Neuron (in vitro differentiated cells): ENCODE measurements at regions not wholly inside any gene's neighbourhood (a gene's known extent, or its start where the extent isn't known, plus 50 kb on each side); places are given as distances from the start of the nearest gene placed in this dataset.
"Not testable (repeated sequence)": the region's sequence is repeated elsewhere in the genome, so short reads cannot be mapped to it uniquely, and the experiment has no call there.

Experiments
- H2AFZ ChIP-seq: one replicate; pipeline ENCODE4 v1.6.1; 2013; ENCODE audit warnings: low read depth, mild to moderate bottlenecking, inconsistent platforms, low read length, moderate library complexity
- H3K27me3 ChIP-seq: one replicate; pipeline ENCODE4 v1.6.1; 2013; ENCODE audit warnings: low read length; ENCODE audit not compliant: insufficient read depth
- H3K36me3 ChIP-seq: one replicate; pipeline ENCODE4 v1.6.1; 2013; ENCODE audit warnings: low read length; ENCODE audit not compliant: insufficient read depth
- H3K4me1 ChIP-seq: one replicate; pipeline ENCODE4 v1.6.1; 2013; ENCODE audit warnings: low read length; ENCODE audit not compliant: insufficient read depth
- H3K4me3 ChIP-seq: 2 replicates; pipeline ENCODE4 v1.5.1; 2013; ENCODE audit warnings: mild to moderate bottlenecking, low read length, moderate library complexity
- H3K9me3 ChIP-seq: one replicate; pipeline ENCODE4 v1.6.1; 2013; ENCODE audit warnings: low read length

DNA sequence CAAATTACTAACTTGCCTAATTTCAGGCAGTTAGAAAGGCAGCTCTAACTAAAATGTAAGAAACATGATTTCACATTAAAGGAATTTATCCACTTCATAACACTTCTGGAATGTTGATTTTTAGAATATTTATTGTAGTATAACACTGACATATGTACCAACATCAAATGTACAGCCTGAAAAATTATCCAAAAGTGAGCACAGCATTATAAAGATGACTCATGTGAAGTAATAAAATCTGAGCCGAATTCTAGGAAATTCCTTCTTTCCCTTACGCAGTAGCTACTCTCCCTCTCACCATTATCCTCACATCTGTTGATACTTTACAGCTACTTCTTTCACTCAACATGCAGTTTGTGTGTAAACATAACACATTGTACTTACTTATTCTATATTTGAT lies 610.6 kb downstream of the ZWINT start:
- no peaks in the 10 kb centered on the region for H3K36me3 ChIP-seq
- H2AFZ ChIP-seq, result no peak overlapping the region
- H3K9me3 ChIP-seq, result no peaks in the 10 kb centered on the region
- peaks cover 5% of the 10 kb centered on the region for H3K4me1 ChIP-seq
- H3K4me3 ChIP-seq, result no peak overlapping the region
- no peaks in the 10 kb centered on the region for H3K27me3 ChIP-seq

GRCh38 chr10:55747244-55747643 lies 613.8 kb downstream of the ZWINT start:
- Histone ChIP-seq H3K4me1 (peaks cover 5% of the 10 kb centered on the region), H3K27me3 (no peaks in the 10 kb centered on the region), H3K36me3 (no peaks in the 10 kb centered on the region), H3K9me3 (no peaks in the 10 kb centered on the region), H3K4me3 (no peak overlapping the region), H2AFZ (no peak overlapping the region)

DNA sequence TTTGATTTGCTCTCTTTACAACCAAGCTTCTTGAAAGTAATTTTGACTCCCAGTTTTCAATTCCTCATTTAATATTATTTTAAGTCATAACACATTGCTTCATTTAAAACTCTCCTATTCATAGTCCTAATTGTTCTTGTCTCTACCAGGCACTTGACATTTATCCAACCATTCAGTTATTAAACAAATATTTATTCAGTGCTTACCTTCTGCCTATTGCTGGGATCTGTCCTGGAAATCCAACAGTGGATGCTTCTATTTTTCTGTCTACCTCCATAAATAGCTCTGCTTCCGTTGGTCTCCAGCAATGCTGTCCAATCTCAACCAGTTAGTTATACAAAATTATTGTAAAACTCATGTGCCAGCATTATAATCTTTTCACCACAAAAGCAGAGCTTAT lies 615.1 kb downstream of the ZWINT start:
- Histone ChIP-seq H3K4me1 (peaks cover 5% of the 10 kb centered on the region), H3K36me3 (no peaks in the 10 kb centered on the region), H3K27me3 (no peaks in the 10 kb centered on the region), H3K9me3 (no peaks in the 10 kb centered on the region), H2AFZ (no peak overlapping the region), H3K4me3 (no peak overlapping the region)

GRCh38 chr10:55742487-55742886 lies 618.6 kb downstream of the ZWINT start:
- Histone ChIP-seq H3K27me3 (no peaks in the 10 kb centered on the region), H3K4me3 (no peak overlapping the region), H3K36me3 (no peaks in the 10 kb centered on the region), H2AFZ (no peak overlapping the region), H3K9me3 (no peaks in the 10 kb centered on the region), H3K4me1 (peaks cover 5% of the 10 kb centered on the region)

- H2AFZ ChIP-seq, H3K36me3 ChIP-seq: not testable (repeated sequence)
Observed at GRCh38 chr10:55740767-55741166, 620.3 kb downstream of the ZWINT start.

DNA sequence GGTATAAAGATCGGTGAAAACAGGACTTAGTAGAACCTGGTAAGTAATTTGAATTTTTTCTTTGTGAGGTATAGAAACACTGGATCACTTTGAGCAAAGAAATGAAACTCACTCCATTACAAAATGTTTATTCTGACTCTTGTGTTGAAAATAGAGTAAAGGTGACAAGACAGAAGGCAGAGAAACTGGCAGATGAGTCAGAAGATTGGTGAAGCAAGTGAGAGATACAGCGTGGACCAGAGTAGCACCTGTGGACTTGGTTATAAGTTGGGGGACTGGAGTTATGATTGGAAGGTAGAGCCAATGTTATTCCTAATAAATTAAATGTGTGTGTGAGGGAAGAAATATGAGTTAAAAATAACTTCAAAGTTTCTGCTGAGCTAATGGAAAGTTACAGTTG lies 620.9 kb downstream of the ZWINT start:
- H2AFZ ChIP-seq, result no peak overlapping the region
- no peaks in the 10 kb centered on the region for H3K36me3 ChIP-seq
- no peak overlapping the region for H3K4me3 ChIP-seq
- no peaks in the 10 kb centered on the region for H3K27me3 ChIP-seq
- no peaks in the 10 kb centered on the region for H3K9me3 ChIP-seq
- H3K4me1 ChIP-seq, result no peaks in the 10 kb centered on the region

More at GRCh38 chr10:55740767-55741166, 620.3 kb downstream of the ZWINT start:
- not testable (repeated sequence) for H3K9me3 ChIP-seq, H3K4me1 ChIP-seq, H3K4me3 ChIP-seq, H3K27me3 ChIP-seq

GRCh38 chr10:55734112-55734511 lies 626.9 kb downstream of the ZWINT start:
- H3K36me3 ChIP-seq, result no peaks in the 10 kb centered on the region
- no peaks in the 10 kb centered on the region for H3K4me1 ChIP-seq
- H3K27me3 ChIP-seq, result no peaks in the 10 kb centered on the region
- H3K9me3 ChIP-seq, result no peaks in the 10 kb centered on the region
- no peak overlapping the region for H3K4me3 ChIP-seq
- H2AFZ ChIP-seq, result no peak overlapping the region

- H3K9me3 ChIP-seq, result no peaks in the 10 kb centered on the region
- no peaks in the 10 kb centered on the region for H3K27me3 ChIP-seq
- H3K36me3 ChIP-seq, result no peaks in the 10 kb centered on the region
- no peak overlapping the region for H2AFZ ChIP-seq
- H3K4me3 ChIP-seq, result no peak overlapping the region
- H3K4me1 ChIP-seq, result no peaks in the 10 kb centered on the region
Observed at GRCh38 chr10:55704950-55705349, 656.1 kb downstream of the ZWINT start.

DNA sequence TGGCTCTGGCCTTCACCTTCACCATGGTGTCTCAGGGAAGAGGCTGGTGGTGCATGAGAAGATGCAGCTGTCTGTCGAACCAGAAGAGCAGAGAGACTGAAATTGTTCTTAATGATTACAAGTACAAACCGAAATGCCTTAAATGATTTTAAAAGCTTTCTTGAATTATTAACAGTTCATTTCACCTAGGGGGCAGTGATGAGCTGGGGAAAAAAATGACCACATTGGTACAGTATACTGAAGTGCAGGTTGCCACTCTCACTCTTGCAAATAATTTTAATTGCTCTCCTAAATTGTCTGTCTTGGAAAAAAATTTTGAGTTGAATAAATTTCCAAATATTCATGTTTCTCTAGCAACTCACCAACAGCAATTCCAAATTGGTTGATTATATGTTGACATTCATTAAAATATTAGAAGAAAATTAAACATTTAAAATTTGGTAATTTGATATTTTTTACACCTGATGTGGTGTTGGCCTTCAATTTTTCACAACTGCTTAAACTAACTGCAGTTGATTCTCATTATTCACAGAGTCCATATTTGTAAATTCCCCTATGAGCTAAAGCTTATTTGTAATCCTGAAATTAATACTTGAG lies 692.6 kb downstream of the ZWINT start:
- Histone ChIP-seq H3K27me3 (no peaks in the 10 kb centered on the region), H3K36me3 (no peaks in the 10 kb centered on the region), H3K9me3 (no peaks in the 10 kb centered on the region), H2AFZ (no peak overlapping the region), H3K4me3 (no peak overlapping the region), H3K4me1 (no peaks in the 10 kb centered on the region)

DNA sequence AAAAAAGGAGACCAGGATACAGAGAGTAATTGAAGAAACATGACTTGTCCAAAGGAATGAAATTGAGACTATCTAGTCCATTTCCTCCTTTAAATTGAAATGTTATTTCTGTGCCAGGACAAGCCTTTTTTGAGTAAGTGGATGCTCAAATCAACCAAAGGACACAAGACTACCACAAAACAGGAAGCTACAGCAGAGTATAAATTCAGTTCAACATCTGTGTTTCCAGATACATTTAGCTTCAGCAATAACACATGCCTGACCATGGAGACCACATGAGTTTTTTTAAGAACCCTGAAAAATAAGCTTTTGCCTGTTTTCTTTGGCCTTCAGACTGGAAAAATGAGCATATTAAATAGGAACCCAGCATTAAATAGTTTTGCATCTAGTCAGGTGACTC lies 707.5 kb downstream of the ZWINT start:
- H3K4me3 ChIP-seq, result no peak overlapping the region

GRCh38 chr10:55641601-55642000 lies 719.5 kb downstream of the ZWINT start:
- no peak overlapping the region for H2AFZ ChIP-seq
- no peaks in the 10 kb centered on the region for H3K4me1 ChIP-seq
- H3K36me3 ChIP-seq, result no peaks in the 10 kb centered on the region
- H3K4me3 ChIP-seq, result no peak overlapping the region
- no peaks in the 10 kb centered on the region for H3K27me3 ChIP-seq
- no peaks in the 10 kb centered on the region for H3K9me3 ChIP-seq

More for the DNA sequence above, 707.5 kb downstream of the ZWINT start:
- no peaks in the 10 kb centered on the region for H3K27me3 ChIP-seq
- no peaks in the 10 kb centered on the region for H3K9me3 ChIP-seq
- H2AFZ ChIP-seq, result no peak overlapping the region
- no peaks in the 10 kb centered on the region for H3K36me3 ChIP-seq
- no peaks in the 10 kb centered on the region for H3K4me1 ChIP-seq

DNA sequence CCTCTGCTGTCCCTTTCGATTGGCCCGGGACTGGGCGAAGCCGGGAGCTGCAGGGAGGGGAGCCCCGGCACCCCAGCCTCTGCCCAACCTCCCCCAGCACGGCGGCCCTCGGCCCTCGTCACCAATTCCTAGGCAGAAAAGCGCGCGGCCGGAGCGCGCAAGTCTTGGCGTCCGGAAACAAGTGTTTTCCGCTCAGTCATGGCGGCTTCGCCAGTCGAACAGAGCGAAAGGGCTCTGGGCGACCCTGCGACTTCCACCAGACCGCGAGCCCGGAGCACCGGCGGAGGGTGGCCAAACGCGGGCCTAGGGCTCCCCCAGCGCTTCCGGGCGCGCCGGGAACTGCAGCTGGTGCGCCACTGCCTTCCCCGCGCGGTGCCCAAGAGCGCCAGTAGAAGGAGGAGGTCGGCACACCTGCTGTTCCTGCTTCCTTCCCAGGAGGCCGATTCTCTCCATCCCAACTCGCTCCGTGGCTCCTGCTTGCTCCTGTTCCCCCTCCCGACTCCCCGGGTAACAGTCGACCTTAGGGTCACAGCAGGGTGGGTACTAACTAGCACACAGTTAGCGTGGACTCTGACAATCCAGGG lies 729.9 kb downstream of the ZWINT start:
- peaks cover 3% of the 10 kb centered on the region for H3K27me3 ChIP-seq

DNA sequence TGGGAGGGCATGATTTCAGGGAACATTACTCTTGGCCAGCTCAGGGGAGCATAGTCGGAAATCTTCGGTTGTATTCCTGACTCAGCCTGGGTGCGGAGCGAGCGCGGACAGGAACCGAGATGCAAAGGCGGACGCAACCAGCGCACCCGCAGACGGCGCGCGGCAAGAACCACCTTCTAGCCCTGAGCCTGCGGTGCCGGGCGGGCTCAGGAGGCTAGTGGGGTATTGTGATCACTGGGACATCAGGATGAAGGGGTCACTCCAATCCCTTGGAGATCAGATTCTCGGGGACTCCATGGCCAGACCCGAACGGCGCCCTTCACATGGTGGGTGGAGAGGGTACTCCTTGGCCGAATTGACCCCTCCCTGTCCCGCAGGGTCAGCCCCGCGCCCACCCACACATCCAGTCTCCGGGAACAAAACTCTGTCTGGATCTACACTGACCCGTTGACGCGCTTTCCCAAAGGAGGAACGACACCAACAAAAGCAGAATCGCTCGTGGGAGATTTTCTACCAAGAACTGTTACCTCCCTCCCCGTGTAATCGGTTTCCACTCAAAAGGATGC lies 730.5 kb downstream of the ZWINT start:
- Histone ChIP-seq H3K36me3 (no peaks in the 10 kb centered on the region), H3K4me3 (peak overlapping the region; percentile 64), H3K4me1 (peaks cover 11% of the 10 kb centered on the region), H3K27me3 (peaks cover 7% of the 10 kb centered on the region), H3K9me3 (no peaks in the 10 kb centered on the region), H2AFZ (peak overlapping the region; percentile 93)

More for the DNA sequence above, 729.9 kb downstream of the ZWINT start:
- Histone ChIP-seq H3K4me3 (peak overlapping the region; percentile 64), H2AFZ (peak overlapping the region; percentile 93), H3K4me1 (peaks cover 11% of the 10 kb centered on the region), H3K36me3 (no peaks in the 10 kb centered on the region), H3K9me3 (no peaks in the 10 kb centered on the region)
